ENCODE measurements at regions not wholly inside any gene's neighbourhood (a gene's known extent, or its start where the extent isn't known, plus 50 kb on each side); places are given as distances from the start of the nearest gene placed in this dataset.

DNA sequence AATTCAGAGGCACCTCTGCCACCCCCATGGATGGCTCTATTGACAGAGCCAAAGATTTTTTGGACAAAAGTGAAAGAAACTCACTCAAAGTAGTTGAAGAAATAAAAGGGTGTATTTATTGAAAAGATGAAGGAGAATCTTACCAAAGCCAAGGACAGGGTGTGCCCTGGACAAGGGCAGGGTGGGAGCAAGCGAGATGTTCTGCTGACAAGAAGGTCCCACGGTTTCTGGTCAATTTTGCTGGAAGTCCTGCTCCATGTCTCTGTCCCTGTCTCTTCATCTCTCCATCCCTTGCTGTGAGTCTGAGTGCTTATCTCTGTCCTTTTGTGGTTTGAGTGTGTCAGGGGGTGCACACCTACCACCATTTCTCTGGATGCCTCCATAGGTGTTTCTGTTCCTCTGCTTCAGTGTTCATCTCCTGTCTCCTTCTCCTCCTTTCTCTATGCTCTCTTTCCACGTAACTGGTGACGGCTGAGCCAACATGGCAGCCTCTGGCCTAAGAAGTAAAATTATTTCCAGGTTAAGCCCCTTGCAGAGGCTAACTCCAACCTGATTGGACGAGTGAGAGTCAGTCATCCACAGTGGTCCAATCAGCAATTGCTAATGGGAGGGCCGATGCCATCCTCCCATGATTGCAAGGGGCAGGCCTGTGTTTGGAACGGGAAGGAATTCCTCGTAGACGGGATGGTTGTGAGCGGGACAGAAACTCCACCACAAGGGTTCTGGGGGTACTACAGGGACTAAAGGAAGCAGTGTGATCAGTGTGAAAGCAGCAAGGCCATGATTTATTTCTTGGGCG is 502.1 kb upstream of the CDH4 start:
- no peak for DNase-seq
- in situ Hi-C loops (cut with HindIII; ENCODE audit: low pct_ligation_motif_present, low pct_unique_long_range_greater_than_20kb, low sequenced_read_pairs), result no loop called here

DNA sequence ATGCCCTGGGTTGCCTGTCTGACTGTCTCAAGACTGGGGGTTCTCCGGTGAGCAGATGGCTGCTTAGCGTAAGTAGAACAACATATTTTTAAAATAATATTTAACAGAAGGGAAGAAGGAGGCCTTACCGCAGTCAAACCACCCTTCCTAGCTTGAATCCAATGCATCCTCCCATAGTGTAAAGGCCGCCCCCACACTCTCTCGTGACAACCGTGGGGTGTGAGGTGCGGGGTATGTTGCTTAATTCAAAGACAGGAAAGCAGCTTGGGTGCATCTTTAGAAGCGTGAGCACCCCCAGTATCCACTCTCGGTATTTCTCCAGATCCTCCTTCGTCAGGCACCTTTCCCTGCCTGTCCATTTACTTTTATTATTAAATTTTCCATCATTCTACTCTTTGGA is 501.2 kb upstream of the CDH4 start:
- in situ Hi-C loops (cut with HindIII; ENCODE audit: low pct_ligation_motif_present, low pct_unique_long_range_greater_than_20kb, low sequenced_read_pairs), result no loop called here
- DNase-seq, result no peak

DNA sequence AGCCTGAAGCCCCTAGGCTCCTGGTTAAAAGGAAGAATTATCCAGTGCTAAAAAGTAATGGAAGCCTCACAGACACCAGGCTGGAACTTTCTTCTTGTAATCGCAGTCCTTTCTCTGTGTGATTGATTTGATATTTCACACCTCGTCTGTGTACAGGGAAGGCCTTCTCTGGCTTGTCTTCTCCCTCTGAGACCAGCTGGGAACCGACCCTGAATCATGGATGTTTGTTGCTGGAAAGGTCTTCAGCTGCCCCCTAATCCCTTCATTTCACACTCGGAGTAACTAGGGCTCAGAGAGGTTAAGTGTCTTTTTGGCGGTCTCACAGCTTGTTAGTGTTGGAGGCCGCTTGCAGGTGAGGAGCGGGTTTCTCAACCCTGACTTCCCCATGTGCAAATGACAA is 500.2 kb upstream of the CDH4 start:
- no peak for DNase-seq
- in situ Hi-C loops (cut with HindIII; ENCODE audit: low pct_ligation_motif_present, low pct_unique_long_range_greater_than_20kb, low sequenced_read_pairs), result no loop called here

DNA sequence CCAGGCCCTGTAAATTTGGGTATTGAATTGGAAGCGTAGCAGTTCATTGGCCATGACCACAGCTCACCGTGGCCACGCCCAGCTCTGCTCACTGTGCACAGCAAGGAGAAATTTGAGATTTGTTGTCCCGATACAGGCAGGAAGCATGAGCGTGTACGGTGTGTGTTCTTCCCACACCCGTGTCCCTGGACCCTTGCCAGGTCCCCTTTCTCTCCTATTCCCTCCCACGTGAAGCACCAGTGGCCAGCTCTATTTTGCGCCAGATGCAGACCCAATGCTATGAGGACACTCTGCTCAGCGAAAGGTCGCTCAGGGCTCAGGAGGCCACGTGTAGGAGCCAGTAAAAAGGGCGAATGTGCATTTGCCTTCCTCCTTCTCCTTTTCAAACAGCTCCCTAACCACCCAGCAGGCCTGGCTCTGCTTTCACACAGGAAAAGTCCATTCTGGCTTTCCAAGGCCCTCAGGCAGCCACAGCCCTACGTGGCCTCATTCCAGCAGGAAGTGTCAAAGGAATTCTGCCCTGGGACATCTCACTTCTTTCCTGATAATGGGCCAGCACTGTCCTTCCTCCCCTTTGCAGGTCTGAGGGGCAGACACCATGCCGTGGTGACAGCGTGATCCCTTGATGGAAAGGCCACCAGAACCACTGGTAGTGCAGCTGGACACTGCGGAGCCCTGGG is 499.2 kb upstream of the CDH4 start:
- in situ Hi-C loops (cut with HindIII; ENCODE audit: low pct_ligation_motif_present, low pct_unique_long_range_greater_than_20kb, low sequenced_read_pairs), result no loop called here
- DNase-seq, result no peak

DNA sequence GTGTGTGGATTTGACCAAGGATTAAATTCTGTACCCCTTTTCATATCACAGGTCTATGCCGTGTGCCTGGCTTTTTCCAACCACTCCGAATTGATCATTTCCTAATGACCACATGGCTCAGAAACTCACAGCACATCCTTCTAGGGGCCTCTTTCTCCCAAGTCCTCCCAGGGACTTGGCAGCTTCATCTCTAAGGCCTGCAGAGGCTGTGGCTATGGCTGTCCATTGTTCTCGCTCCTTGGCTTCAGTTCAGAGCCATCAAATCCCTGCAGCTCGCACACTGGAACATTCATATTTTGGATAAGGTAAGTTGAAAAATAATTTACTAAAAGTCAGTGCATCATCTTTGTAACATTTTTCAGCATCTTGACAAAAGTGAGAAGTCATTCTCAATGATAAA is 497.2 kb upstream of the CDH4 start:
- in situ Hi-C loops (cut with HindIII; ENCODE audit: low pct_ligation_motif_present, low pct_unique_long_range_greater_than_20kb, low sequenced_read_pairs), result no loop called here
- DNase-seq, result no peak

DNA sequence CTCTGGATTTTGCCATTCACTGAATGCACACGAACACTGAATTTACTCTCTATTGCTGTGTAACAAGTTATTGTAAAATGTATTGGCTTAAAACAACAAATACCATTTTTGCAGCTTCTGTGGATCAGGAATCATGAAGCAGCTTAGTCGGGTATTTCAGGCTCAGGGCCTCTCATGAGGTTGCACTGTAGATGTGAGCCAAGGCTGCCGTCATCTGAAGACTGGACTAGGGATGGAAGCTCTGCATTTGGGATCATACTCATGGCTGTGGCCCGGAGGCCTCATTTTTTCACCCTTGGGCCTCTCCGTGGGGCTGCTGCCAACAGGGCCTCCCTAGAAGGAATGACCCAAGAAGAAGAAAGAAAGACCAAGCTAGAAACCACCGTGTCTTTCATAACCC is 492.4 kb upstream of the CDH4 start:
- in situ Hi-C loops (cut with HindIII; ENCODE audit: low pct_ligation_motif_present, low pct_unique_long_range_greater_than_20kb, low sequenced_read_pairs), result no loop called here
- no peak for DNase-seq

DNA sequence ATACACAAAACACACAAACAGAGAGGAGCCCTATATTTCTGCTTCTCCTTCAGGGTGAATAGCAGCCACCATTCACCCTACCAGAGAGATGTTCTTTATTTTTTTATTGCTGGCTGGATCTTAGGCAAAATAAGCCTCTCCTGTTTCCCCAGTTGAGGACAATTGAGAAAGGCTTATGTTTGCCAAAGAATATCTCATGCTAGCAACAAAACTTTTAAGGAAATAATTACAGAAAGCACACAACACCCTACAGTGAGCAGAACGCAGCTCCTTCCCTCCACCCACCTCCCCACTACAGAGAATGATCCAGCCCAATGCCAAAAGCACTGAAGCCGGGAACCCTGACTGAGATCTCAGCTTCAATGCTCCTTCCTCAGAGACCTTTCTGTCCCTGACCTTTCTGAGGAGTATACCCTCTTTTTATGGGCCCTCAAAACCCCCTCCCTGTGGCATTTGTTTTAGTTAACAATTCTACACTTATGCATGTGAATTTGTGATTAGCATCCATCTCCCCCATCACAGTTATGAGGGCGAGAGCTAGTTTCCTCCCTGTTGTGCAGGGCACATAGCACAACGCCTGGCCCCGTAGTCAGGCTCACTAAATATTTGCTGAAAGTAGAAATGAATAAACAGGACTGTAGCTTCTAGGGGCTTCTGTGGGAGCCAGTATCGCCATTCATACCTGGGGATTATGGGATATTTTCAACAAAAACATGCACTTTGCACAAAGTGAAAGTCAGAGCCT is 491.6 kb upstream of the CDH4 start:
- in situ Hi-C loops (cut with HindIII; ENCODE audit: low pct_ligation_motif_present, low pct_unique_long_range_greater_than_20kb, low sequenced_read_pairs), result no loop called here
- no peak for DNase-seq

DNA sequence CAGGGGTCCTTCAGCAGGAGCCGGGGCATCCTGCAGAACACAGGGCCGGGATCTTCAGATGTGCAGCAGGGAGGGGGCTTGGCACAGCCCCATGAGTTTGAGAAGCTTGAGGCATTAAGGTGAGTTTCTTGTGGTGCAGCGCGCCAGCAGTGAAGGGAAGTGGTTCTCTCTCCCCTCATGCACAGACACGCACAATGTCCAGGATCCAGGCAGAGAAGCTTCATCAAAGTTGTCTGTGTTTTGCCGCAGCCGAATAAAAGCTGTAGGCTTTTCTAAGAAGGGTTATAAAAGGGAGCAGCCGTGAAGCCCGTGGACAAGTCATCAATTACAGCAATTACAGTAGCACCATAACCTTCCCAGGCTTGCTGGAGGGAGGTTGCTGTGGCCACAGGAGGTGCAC is 491.0 kb upstream of the CDH4 start:
- in situ Hi-C loops (cut with HindIII; ENCODE audit: low pct_ligation_motif_present, low pct_unique_long_range_greater_than_20kb, low sequenced_read_pairs), result no loop called here

GRCh38 chr20:60762386-60762785 is 489.7 kb upstream of the CDH4 start:
- DNase-seq, result no peak
- in situ Hi-C loops (cut with HindIII; ENCODE audit: low pct_ligation_motif_present, low pct_unique_long_range_greater_than_20kb, low sequenced_read_pairs), result no loop called here

More for the DNA sequence above, 491.0 kb upstream of the CDH4 start:
- DNase-seq, result no peak

- in situ Hi-C loops (cut with HindIII; ENCODE audit: low pct_ligation_motif_present, low pct_unique_long_range_greater_than_20kb, low sequenced_read_pairs), result no loop called here
- no peak for DNase-seq
These were observed 487.7 kb upstream of the CDH4 start for GRCh38 chr20:60764328-60764727.

DNA sequence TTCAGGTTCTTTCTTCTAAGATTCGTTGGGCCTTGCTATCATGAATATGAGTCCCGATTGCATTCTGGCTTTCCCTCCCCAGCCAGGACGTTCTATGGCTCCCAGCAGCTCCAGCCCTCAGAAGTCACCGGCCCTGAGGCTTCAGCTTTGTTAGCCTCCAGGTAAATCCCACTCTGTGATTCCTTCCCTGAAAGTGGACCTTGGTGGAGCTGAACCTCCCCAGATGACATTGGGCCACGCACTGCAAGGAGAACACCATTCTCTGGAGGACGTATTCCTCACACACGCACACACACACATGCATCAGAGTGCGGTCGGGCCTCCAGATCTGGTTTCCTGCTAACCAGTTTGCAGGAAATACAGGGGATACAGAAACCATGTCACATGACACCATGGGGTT is 487.3 kb upstream of the CDH4 start:
- DNase-seq, result no peak
- in situ Hi-C loops (cut with HindIII; ENCODE audit: low pct_ligation_motif_present, low pct_unique_long_range_greater_than_20kb, low sequenced_read_pairs), result no loop called here

DNA sequence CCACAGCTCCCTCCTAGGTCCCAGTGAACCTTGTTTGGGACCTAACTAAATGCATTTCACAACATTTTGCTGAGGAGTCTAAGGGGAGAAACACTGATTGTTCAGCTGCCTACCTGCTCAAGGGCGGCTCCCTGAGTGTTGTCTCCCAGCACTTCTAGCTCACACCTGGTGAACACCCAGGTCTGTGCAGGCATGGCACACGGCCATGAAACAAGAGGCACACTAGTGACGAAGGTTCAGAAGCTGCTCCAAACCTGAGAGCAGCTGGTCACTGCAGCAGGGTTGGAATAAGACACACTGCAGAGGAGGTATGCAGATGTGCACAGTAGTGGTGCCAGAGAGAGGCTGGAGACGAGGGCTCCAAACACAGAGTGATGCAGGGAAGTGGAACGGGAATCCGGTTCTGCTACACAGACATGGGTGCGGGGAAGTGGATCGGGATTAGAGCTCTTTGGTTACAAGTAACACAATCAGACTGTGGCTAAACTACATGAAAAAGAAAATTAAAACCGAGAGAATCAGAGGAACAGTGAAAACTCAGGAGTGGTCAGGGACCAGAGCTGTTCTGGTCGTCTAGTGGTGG is 486.1 kb upstream of the CDH4 start:
- no peak for DNase-seq
- in situ Hi-C loops (cut with HindIII; ENCODE audit: low pct_ligation_motif_present, low pct_unique_long_range_greater_than_20kb, low sequenced_read_pairs), result no loop called here

DNA sequence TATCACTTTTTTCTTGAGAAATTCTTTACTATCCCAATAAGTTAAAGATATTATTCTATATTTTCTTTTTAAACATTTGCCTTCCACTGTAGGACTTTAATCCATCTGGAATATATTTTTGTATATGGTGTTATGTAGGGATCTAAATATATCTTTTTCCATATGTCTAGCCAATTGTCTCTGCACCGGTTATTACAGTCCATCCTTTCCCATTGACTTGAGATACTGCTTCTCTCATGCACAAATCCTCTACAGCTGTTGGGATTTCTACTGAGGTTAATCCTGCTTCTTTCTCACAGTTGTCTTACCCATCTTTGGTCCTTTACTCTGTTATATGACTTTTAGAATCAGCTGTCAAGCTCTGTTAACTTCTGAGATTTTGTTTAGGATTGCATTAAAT is 483.8 kb upstream of the CDH4 start:
- in situ Hi-C loops (cut with HindIII; ENCODE audit: low pct_ligation_motif_present, low pct_unique_long_range_greater_than_20kb, low sequenced_read_pairs), result no loop called here
- no peak for DNase-seq

GRCh38 chr20:60780388-60781025 is 471.6 kb upstream of the CDH4 start:
- no peak for DNase-seq
- in situ Hi-C loops (cut with HindIII; ENCODE audit: low pct_ligation_motif_present, low pct_unique_long_range_greater_than_20kb, low sequenced_read_pairs), result no loop called here

DNA sequence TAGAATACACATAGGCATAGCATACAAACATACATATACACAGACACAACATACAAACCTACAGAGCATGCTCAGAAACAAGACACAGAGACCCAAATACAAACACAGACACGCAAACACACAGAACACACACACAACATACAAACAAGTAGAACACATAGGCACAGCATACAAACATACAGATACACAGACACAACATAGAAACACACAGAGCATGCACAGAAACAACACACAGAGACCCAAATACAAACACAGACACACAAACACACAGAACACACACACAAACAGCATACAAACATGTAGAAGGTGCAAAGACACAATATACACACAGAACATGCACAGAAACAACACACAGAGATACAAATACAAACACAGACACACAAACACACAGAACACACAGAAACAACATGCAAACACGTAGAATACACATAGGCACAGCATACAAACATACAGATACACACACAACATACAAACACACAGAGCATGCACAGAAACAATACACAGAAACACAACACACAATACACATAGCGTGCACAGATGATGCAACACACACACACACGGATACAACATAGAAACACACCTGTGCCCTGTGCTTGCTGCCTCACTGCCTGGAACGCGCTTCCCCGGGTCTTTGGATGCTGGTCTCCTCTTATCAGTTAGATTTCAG is 469.0 kb upstream of the CDH4 start:
- in situ Hi-C loops (cut with HindIII; ENCODE audit: low pct_ligation_motif_present, low pct_unique_long_range_greater_than_20kb, low sequenced_read_pairs), result no loop called here
- no peak for DNase-seq

GRCh38 chr20:60785301-60785700 is 466.8 kb upstream of the CDH4 start:
- in situ Hi-C loops (cut with HindIII; ENCODE audit: low pct_ligation_motif_present, low pct_unique_long_range_greater_than_20kb, low sequenced_read_pairs), result no loop called here
- DNase-seq, result no peak

DNA sequence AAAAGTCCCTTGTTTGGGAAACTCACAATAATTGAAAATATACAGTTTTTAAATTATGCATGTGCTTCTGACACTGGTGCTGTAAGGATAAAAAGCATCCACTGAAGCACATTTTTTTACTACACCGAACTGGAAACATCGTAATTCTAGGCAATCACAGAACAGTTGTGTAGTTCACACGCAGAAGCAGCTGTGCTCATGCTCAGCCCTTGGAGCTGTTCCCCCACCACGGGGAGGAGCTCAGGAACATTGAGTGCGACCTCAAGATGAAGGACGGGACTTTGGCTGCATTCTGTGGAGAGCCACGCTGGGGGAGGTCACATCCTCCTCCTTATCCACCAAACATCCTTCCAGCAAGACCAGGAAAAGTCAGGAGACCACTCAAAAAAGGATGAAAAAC is 466.3 kb upstream of the CDH4 start:
- no peak for DNase-seq
- in situ Hi-C loops (cut with HindIII; ENCODE audit: low pct_ligation_motif_present, low pct_unique_long_range_greater_than_20kb, low sequenced_read_pairs), result no loop called here

DNA sequence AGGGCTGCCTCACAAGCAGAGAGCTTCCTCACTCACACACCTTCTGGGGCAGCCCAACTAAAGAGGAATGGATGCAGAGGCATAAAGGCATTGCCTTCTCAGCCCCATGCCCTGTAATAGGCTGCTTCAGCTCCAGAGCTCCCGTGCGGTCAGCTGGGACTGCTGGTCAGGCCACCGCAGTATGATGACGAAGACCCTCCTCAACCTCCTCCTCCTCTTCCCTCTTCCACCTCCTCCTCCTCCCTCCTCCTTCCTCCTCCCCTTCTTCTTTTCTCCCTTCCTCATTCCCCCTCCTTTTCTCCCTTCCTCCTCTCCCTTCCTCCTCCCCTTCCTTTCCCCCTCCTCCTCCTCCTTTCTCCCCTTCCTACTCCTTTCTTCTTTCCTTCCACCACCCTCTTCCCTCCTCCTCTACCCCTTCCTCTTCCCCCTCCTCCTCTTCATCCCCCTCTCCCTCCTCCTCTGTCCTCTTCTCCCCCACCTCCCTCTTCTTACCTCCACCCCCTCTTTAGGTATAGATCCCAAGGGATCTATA is 465.3 kb upstream of the CDH4 start:
- DNase-seq, result no peak
- in situ Hi-C loops (cut with HindIII; ENCODE audit: low pct_ligation_motif_present, low pct_unique_long_range_greater_than_20kb, low sequenced_read_pairs), result no loop called here
